ENCODE measurements at regions not wholly inside any gene's neighbourhood (a gene's known extent, or its start where the extent isn't known, plus 50 kb on each side); places are given as distances from the start of the nearest gene placed in this dataset.

DNA sequence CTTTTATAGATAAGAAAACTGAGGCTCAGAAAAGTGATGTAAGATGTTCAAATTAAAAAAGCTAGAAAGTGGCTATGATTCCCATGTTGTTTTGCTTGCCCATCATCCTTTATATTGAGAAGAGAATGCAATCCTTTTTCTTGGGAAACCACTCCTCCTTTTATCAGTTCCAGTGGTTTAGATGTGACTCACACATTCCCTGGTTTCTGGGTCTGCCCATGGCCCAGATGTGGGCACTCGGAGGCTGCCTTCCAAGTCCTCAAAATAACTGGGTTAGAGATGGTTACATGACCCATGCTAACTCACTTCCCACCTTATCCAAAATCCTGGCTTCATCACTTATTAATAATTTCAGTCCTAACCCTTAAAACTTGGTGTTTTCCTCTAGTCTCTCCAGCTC lies 550.0 kb downstream of the MDFIC start:
- TF ChIP-seq, protein P1, sequence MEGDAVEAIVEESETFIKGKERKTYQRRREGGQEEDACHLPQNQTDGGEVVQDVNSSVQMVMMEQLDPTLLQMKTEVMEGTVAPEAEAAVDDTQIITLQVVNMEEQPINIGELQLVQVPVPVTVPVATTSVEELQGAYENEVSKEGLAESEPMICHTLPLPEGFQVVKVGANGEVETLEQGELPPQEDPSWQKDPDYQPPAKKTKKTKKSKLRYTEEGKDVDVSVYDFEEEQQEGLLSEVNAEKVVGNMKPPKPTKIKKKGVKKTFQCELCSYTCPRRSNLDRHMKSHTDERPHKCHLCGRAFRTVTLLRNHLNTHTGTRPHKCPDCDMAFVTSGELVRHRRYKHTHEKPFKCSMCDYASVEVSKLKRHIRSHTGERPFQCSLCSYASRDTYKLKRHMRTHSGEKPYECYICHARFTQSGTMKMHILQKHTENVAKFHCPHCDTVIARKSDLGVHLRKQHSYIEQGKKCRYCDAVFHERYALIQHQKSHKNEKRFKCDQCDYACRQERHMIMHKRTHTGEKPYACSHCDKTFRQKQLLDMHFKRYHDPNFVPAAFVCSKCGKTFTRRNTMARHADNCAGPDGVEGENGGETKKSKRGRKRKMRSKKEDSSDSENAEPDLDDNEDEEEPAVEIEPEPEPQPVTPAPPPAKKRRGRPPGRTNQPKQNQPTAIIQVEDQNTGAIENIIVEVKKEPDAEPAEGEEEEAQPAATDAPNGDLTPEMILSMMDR (IDR thresholded peaks at IDR 0.05; ENCODE audit: insufficient read depth, low read length), result no peak
- TF ChIP-seq POLR2AphosphoS5 (IDR thresholded peaks at IDR 0.05; ENCODE audit: low read depth) (no peak), GABPA (IDR thresholded peaks at IDR 0.05; ENCODE audit: low read depth) (no peak), SPI1 (IDR thresholded peaks at IDR 0.05; ENCODE audit: borderline replicate concordance, low read depth) (no peak)
- TF ChIP-seq, protein P2, sequence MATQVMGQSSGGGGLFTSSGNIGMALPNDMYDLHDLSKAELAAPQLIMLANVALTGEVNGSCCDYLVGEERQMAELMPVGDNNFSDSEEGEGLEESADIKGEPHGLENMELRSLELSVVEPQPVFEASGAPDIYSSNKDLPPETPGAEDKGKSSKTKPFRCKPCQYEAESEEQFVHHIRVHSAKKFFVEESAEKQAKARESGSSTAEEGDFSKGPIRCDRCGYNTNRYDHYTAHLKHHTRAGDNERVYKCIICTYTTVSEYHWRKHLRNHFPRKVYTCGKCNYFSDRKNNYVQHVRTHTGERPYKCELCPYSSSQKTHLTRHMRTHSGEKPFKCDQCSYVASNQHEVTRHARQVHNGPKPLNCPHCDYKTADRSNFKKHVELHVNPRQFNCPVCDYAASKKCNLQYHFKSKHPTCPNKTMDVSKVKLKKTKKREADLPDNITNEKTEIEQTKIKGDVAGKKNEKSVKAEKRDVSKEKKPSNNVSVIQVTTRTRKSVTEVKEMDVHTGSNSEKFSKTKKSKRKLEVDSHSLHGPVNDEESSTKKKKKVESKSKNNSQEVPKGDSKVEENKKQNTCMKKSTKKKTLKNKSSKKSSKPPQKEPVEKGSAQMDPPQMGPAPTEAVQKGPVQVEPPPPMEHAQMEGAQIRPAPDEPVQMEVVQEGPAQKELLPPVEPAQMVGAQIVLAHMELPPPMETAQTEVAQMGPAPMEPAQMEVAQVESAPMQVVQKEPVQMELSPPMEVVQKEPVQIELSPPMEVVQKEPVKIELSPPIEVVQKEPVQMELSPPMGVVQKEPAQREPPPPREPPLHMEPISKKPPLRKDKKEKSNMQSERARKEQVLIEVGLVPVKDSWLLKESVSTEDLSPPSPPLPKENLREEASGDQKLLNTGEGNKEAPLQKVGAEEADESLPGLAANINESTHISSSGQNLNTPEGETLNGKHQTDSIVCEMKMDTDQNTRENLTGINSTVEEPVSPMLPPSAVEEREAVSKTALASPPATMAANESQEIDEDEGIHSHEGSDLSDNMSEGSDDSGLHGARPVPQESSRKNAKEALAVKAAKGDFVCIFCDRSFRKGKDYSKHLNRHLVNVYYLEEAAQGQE (IDR thresholded peaks at IDR 0.05; ENCODE audit: insufficient replicate concordance, low read depth), result no peak

All from HL-60 (cell line).